ENCODE measurements at regions not wholly inside any gene's neighbourhood (a gene's known extent, or its start where the extent isn't known, plus 50 kb on each side); places are given as distances from the start of the nearest gene placed in this dataset.

DNA sequence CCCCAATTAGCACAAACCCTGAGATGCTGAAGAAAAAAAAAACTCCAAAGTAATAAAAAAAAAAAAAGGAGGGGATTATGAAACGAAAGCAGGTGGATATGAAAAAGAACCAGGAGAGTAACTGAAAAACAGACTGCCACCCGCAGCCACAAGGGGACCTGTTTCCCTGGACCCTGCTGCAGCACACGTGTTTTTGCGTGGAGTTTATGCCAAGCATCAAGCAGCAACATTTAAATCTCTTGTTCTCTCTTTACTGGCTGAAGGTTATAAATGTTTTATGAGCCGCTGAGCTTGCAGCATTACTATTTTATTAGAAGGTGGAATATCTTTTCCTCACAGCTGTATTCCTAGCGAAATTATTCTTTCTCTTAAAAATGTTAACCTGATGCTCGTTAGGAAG lies 131.6 kb upstream of the OLIG3 start:
- H2BK15ac ChIP-seq (ENCODE audit: low read depth, low read length), result no peak overlapping the region
- H3K27me3 Mint-ChIP-seq (ENCODE audit: low read depth), result no peaks in the 10 kb centered on the region
- H3K27me3 ChIP-seq (ENCODE audit: insufficient read depth, low read length), result no peaks in the 10 kb centered on the region
- DNase-seq, result no peak
- H3T11ph ChIP-seq (ENCODE audit: low read length), result no peak overlapping the region
- H3K9ac ChIP-seq (ENCODE audit: extremely low read depth, insufficient read length, low read length), result no peak overlapping the region
- no peaks in the 10 kb centered on the region for H3K23me2 ChIP-seq (ENCODE audit: insufficient read length, low read depth, low read length, poor library complexity, severe bottlenecking)
- H3K79me2 ChIP-seq (ENCODE audit: insufficient read depth, low read length), result no peaks in the 10 kb centered on the region
- H2BK12ac ChIP-seq (ENCODE audit: insufficient read length, low read depth, low read length), result no peak overlapping the region
- no peaks in the 10 kb centered on the region for H3K79me1 ChIP-seq (ENCODE audit: insufficient read depth, low read depth, low read length, poor library complexity, severe bottlenecking)
- no peak overlapping the region for H3K4me2 ChIP-seq (ENCODE audit: insufficient read depth, insufficient read length, low read length)
- TF ChIP-seq, protein P1, sequence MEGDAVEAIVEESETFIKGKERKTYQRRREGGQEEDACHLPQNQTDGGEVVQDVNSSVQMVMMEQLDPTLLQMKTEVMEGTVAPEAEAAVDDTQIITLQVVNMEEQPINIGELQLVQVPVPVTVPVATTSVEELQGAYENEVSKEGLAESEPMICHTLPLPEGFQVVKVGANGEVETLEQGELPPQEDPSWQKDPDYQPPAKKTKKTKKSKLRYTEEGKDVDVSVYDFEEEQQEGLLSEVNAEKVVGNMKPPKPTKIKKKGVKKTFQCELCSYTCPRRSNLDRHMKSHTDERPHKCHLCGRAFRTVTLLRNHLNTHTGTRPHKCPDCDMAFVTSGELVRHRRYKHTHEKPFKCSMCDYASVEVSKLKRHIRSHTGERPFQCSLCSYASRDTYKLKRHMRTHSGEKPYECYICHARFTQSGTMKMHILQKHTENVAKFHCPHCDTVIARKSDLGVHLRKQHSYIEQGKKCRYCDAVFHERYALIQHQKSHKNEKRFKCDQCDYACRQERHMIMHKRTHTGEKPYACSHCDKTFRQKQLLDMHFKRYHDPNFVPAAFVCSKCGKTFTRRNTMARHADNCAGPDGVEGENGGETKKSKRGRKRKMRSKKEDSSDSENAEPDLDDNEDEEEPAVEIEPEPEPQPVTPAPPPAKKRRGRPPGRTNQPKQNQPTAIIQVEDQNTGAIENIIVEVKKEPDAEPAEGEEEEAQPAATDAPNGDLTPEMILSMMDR (conservative IDR thresholded peaks at IDR 0.05), result peak; percentile 31; the same call in 2 of the 3 replicates
- no peak overlapping the region for H3K27ac Mint-ChIP-seq
- H4K91ac ChIP-seq (ENCODE audit: insufficient read length, low read depth, low read length), result no peak overlapping the region
- H3K56ac ChIP-seq (ENCODE audit: insufficient read length, low read depth, low read length), result no peak overlapping the region
- no peak overlapping the region for H3K4me3 Mint-ChIP-seq
- H3K4me1 ChIP-seq (ENCODE audit: insufficient read depth, low read length), result no peaks in the 10 kb centered on the region; the same call in none of the 2 replicates
- H2BK20ac ChIP-seq (ENCODE audit: low read depth, low read length, poor library complexity, severe bottlenecking), result no peak overlapping the region
- no peak overlapping the region for H2AFZ ChIP-seq (ENCODE audit: low read length)
- no peaks in the 10 kb centered on the region for H3K9me3 ChIP-seq (ENCODE audit: control insufficient read depth, low read depth, low read length)
- no peak overlapping the region for H3K18ac ChIP-seq (ENCODE audit: insufficient read length, low read depth, low read length)
- WGBS (ENCODE audit: extremely low coverage, insufficient read length, low lambda C conversion rate), result no CpG with 5 or more reads among the region's 7 CpGs
- H4K20me1 ChIP-seq (ENCODE audit: control insufficient read depth, insufficient read depth, insufficient read length), result no peaks in the 10 kb centered on the region
- no peak overlapping the region for H3K23ac ChIP-seq (ENCODE audit: insufficient read length, low read depth, low read length)
- no peak overlapping the region for H3K27ac ChIP-seq (ENCODE audit: insufficient read length, low read depth, low read length)
- no peak overlapping the region for H2AK5ac ChIP-seq (ENCODE audit: insufficient read length, low read length)
- H4K8ac ChIP-seq (replicated peaks; ENCODE audit: insufficient read length, low read depth, low read length), result no peak overlapping the region
- H2BK120ac ChIP-seq (ENCODE audit: low read depth, low read length, poor library complexity, severe bottlenecking), result no peak overlapping the region
- H3K4me1 Mint-ChIP-seq, result peaks cover 4 to 10% of the 10 kb centered on the region in 2 experiments
- H2BK5ac ChIP-seq (ENCODE audit: insufficient read length, low read length), result no peak overlapping the region
- no peak overlapping the region for H4K5ac ChIP-seq (ENCODE audit: insufficient read length, low read depth, low read length)
- H3K36me3 Mint-ChIP-seq (ENCODE audit: insufficient read depth in 1 of 3, low read depth in 3 of 3), result no peaks in the 10 kb centered on the region
- no peak overlapping the region for H3K14ac ChIP-seq (ENCODE audit: insufficient read depth, low read length)
- H3K4ac ChIP-seq (ENCODE audit: low read depth, low read length), result no peak overlapping the region
- no peaks in the 10 kb centered on the region for H3K9me3 Mint-ChIP-seq

Measured in H9 (cell line).